ENCODE measurements at regions not wholly inside any gene's neighbourhood (a gene's known extent, or its start where the extent isn't known, plus 50 kb on each side); places are given as distances from the start of the nearest gene placed in this dataset.

DNA sequence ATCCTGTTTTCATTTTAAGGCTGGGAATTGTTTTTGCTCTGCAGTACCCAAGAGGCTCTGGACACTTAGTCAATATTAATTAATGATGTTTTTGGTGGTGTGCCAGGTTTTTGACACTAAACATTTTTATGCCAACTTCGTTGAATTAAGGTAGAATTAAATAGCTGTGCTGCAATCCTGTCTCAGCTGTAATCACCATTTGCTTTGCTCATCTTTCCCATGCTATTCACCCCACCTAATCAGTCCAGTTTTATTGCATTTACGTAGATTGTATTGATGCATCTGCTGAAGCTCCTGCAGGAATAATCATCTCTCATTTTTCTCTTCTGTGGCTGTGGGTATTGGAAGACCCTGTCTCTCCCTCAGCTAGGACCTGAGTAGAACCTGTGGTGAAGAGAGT lies 52.6 kb upstream of the TRUB1 start:
- Histone ChIP-seq H3K27ac (no peak overlapping the region), H3K36me3 (no peaks in the 10 kb centered on the region), H3K4me3 (no peak overlapping the region), H3K4me1 (no peaks in the 10 kb centered on the region), H3K27me3 (no peaks in the 10 kb centered on the region), H3K9me3 (no peaks in the 10 kb centered on the region)
- no peak for DNase-seq (ENCODE audit: extremely low spot score in 2 of 2)
- intact Hi-C loops (cut with DNase I) = no loop called here
- no peak for TF ChIP-seq POLR2AphosphoS5 (IDR thresholded peaks at IDR 0.05; ENCODE audit: insufficient read depth in 1 of 2, low read depth in 1 of 2)

Data from vagina (tissue), 2 donors.